NCI-H187 (cell line): ENCODE measurements at regions not wholly inside any gene's neighbourhood (a gene's known extent, or its start where the extent isn't known, plus 50 kb on each side); places are given as distances from the start of the nearest gene placed in this dataset.

Experiments used
- DNase-seq, 2 experiments: peaks; one replicate each; lab custom pipeline; 2025; lab: John Stamatoyannopoulos, UW

DNA sequence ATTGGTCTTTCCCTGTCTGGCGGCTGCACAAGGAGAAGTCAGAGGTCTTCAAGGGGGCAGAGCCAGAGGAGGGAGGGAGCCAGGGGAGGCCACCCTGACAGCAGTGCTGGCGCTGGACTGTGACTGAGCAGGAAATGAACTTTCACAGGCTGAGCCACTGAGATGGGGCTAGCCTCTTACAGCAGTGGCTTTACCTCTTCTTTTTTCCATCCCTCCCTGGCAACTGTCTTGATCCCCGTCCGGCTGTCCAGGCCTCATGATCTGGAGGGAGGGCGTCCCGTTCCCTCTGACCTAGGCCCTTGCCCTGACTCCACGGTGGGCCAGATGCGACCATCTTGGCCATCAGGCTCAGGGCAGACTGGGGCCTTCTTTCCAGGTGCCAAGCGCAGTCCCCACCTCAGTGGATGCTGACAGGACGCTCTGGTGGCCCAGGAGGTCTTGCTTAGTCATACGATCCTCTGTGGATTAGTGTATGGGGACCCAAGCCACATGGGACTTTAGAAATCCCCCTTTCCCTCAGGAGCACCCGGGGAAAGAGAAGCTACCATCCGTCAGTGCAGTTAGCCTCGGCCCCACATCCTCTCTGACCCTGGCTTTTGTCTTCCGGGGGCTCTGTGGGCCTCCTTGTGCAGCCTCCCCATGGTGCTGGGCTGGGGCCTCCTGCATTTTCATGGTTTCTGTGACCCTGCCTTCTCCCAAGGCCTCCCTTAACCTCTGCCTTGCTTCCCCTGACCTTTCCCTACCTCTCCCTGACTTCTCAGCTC is 57.4 kb upstream of the CCDC167 start:
- no peak for DNase-seq

DNA sequence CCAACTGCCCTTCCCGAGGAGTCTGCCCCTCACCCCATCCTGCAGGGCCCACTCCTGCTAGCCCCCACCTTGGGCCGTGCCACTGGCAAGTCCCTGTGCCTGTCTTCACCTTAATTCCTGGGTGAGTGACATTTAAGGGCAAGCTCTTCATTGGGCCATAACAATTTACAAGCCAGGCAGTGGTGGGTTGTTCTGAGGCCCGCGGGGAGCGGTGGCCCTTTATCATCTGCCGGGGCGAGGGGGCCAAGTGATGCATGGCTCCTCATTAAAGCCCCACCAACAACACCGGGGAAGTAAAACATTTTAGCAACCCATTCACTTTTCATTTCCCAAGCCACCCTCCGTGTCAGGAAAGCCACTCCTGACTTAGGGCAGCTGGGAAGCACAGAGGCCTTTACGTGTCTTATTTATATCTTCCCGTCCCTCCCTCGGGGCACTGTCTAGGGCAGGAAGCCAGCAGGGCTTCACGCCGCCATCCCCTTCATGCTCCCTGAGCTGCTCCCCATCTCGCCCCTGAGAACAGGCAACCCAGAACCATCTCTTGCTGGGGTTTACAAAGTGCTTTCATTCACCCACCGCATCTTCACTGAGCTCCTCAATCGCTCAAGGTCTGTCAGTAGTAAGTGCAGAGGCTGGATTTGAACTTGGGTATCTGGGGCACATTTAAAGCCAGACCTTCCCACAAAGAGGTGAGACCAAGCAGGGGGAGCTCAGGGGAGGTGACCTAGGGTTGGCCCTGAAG is 55.5 kb upstream of the CCDC167 start:
- no peak for DNase-seq

DNA sequence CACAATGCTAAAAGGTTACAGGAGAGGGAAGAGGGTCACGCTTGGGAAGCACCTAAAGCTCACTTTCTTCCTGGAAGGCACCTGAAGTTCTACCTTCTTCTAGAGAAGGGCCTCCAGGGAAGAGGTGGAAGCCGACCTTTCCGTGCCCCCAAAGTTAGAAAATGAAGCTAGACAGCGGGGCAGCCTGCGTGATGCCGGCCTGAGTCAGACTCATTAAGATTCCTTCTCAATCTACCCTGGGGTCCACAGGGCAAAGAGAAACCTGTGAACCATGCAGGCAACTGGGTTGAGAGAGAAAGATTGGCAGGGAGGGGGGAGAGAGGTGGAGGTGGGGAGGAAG is 54.8 kb upstream of the CCDC167 start:
- DNase-seq: no peak

DNA sequence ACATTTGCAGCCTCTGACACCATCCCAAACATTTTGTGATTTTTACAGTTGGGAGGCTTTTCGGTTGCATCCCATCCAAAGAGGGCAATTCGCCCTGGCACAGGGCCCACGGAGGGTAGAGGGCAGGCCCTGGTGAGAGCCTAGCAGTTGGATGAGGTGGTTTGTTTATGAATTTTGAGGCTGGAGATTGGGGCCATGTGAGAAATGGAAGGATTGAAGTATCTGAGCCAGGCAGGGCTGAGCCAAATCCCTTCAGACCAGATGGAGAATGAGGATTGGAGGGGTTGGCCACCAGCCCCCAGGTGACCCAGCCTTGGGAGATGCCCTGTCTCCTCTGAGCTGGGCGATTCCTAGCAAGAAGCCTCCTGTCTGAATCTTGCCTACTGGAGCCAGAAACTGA is 52.6 kb upstream of the CCDC167 start:
- no peak for DNase-seq

DNA sequence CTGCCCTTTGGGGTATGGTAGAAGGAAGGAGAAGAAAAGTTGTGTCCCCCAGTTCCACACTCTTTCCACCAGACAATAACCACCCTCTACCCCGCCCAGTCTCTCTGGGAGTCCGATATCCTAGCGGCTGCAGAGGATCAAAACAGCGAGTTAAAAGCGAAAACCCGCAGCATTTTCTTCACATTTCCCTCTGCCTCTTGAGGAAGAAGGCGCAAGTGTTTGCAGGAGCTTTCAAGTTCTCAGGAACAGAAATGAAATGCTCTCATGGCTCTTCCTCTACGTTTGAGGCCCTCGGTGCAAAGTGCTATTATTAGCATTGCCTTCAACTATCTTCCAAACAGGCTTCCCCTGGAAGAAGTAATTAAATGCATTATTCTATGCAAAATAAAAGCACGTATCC is 52.2 kb upstream of the CCDC167 start:
- no peak for DNase-seq

DNA sequence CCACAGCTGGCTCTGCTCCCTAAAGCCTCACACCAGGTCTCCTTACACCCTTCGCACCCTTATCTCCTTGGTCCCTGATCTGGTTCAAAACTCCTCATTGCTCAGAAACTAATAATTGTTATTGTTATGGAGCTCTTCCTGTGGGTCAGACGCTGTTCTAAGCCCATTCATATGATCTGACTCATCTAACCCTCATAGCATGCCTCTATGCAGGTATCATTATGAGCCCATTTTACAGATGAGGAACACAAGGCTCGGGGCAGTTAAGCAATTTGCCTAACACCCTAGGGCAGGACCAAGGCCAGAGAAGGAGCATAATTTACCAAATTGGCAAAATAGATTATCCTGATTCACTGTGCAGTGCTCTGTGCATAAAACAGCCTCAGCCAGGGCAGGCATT is 51.8 kb upstream of the CCDC167 start:
- DNase-seq: no peak

DNA sequence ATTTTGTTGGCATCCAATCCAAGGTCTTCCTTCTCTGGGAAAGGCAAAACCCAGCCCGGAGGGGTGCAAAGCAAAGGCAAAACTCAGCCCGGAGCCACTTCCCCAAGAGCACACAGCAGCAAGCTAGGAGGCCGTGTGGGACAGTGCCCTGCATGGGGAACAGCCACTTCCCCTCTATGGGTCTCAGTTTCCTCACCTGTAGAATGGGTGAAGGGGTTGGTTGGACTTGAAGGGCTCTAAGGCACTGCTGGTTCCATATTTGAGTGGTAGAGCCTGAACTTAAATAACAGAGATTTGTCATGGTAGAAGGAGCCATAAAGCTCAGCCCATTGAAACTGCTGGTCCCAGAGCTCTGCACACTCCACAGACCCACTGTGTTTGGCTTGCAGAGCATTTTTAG is 51.3 kb upstream of the CCDC167 start:
- no peak for DNase-seq

DNA sequence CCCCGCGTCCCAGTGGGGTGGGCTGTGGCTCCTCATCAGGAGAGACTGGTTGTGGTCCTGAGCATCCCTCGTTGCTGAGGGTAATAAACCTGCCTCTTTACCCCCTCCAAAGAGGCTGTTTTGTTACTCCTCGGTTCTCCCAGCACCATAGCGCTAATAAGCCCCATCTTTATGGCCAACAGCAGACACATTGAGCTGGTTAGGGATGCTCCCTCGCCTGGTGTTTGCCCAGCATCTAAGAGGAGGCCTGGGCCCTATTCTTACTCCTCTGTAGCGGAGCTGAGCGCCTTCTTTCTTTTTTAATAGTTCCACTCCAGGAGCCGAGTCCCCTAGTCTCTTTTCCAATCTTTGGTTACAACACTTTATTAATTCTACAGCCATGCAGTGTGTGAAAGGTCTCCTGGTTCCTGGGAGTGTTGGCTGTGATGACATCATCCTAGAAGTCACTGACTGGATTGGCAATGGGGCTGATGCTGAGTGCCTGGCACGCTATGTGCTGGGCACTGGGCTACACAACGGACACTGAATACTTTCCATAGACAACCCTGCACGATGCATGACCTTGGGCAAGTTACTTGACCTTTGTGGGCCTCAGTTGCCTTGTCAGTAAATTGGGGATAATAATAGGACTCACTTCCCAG is 50.6 kb upstream of the CCDC167 start:
- DNase-seq: no peak

DNA sequence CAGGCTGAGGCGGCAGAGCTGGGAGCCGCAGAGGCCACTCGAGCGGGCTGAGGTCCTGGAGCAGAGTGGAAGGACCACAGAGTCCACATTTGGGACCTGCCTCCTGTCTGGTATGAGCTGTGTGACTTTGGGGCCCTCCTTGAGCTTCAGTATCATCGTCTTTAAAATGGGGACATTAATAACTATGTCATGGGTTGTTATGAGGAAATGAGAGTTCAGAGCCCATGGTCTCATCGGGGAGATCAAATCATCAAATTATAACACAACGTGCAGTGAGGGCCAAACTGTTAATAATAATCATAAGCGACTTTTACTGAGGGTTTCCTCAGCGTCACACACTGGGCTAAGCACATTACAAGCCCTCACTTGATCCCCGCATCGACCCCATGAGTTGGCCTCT is 49.9 kb upstream of the CCDC167 start:
- DNase-seq: no peak
